PC-3 (cell line): ENCODE measurements at regions not wholly inside any gene's neighbourhood (a gene's known extent, or its start where the extent isn't known, plus 50 kb on each side); places are given as distances from the start of the nearest gene placed in this dataset.

Experiments
- ATAC-seq: fragments of 200-7000 bp; cut with Tn5 transposase; 2 replicates; pipeline ENCODE4 v1.9.1; 2020; ENCODE audit warnings: mild to moderate bottlenecking, moderate library complexity
- BruUV-seq: library from RNA; stranded (reverse); fragments of 400-500 nt; replicated peaks from 2 replicates; lab custom pipeline; 2021; lab: Mats Ljungman, UMichigan
- CTCF ChIA-PET: fragments of 300-600 bp; sonication (Branson Sonifier 250); formaldehyde crosslinking; loops from one replicate; lab custom pipeline; 2022; ENCODE audit warnings: antibody characterized with exemption; lab: Charles Lee
- POLR2A ChIA-PET: fragments of 300-600 bp; sonication (Branson Sonifier 250); formaldehyde crosslinking; loops from one replicate; lab custom pipeline; 2022; ENCODE audit warnings: antibody characterized with exemption; ENCODE audit not compliant: unreplicated experiment; lab: Charles Lee
- DNase-seq: peaks from one replicate; pipeline ENCODE4 v3.0.0-alpha.2; 2015
- H2AFZ ChIP-seq: fragments of 300-600 bp; sonication (generic); 2 replicates; pipeline ENCODE4 v1.6.0; 2016; ENCODE audit warnings: antibody characterized with exemption, low read length
- H3F3A ChIP-seq: fragments of 300-600 bp; sonication (generic); one replicate; pipeline ENCODE4 v1.6.0; 2017; ENCODE audit warnings: antibody characterized with exemption, low read length, control low read depth, mild to moderate bottlenecking; ENCODE audit not compliant: unreplicated experiment
- H3K27ac ChIP-seq: fragments of 300-600 bp; sonication (generic); 2 replicates; pipeline ENCODE4 v1.5.1; 2016; ENCODE audit warnings: mild to moderate bottlenecking, low read length
- H3K27me3 ChIP-seq: fragments of 300-600 bp; sonication (generic); 2 replicates; pipeline ENCODE4 v1.6.1; 2016; ENCODE audit warnings: low read length, mixed read lengths
- H3K36me3 ChIP-seq: fragments of 300-600 bp; sonication (generic); 2 replicates; pipeline ENCODE4 v1.6.1; 2016; ENCODE audit warnings: low read depth, mixed run types, low read length, mixed read lengths
- H3K4me1 ChIP-seq: fragments of 300-600 bp; sonication (generic); 2 replicates; pipeline ENCODE4 v1.5.1; 2016; ENCODE audit warnings: low read length; ENCODE audit not compliant: insufficient read depth
- H3K4me2 ChIP-seq: fragments of 300-600 bp; sonication (generic); 2 replicates; pipeline ENCODE4 v1.6.0; 2016; ENCODE audit warnings: low read length
- H3K4me3 ChIP-seq: fragments of 300-600 bp; sonication (generic); 2 replicates; pipeline ENCODE4 v1.5.1; 2016; ENCODE audit warnings: mild to moderate bottlenecking, low read length, mixed read lengths
- H3K79me2 ChIP-seq: fragments of 300-600 bp; sonication (generic); 2 replicates; pipeline ENCODE4 v1.6.1; 2017; ENCODE audit warnings: low read length, mixed read lengths
- H3K9ac ChIP-seq: fragments of 300-600 bp; sonication (generic); 2 replicates; pipeline ENCODE4 v1.6.0; 2016; ENCODE audit warnings: mild to moderate bottlenecking, low read length
- H3K9me2 ChIP-seq: fragments of 300-600 bp; sonication (generic); replicated peaks from 2 replicates; pipeline ENCODE4 v1.6.1; 2016; ENCODE audit warnings: mixed run types, low read length, mixed read lengths
- H3K9me3 ChIP-seq: fragments of 300-600 bp; sonication (generic); 2 replicates; pipeline ENCODE4 v1.6.1; 2016; ENCODE audit warnings: low read length, mixed read lengths
- H4K20me1 ChIP-seq: fragments of 300-600 bp; sonication (generic); 2 replicates; pipeline ENCODE4 v1.6.1; 2016; ENCODE audit warnings: low read length, mixed read lengths
- CTCF ChIP-seq: fragments of 300-600 bp; sonication (generic); conservative IDR thresholded peaks from 2 replicates; pipeline ENCODE4 v1.5.1; 2017; ENCODE audit warnings: antibody characterized with exemption, low read depth, mild to moderate bottlenecking, low read length
- EZH2 ChIP-seq: fragments of 300-600 bp; sonication (generic); IDR thresholded peaks from one replicate; pipeline ENCODE4 v1.6.1; 2017; ENCODE audit warnings: antibody characterized with exemption, mild to moderate bottlenecking, low read length; ENCODE audit not compliant: unreplicated experiment
- EZH2phosphoT487 ChIP-seq: fragments of 300-600 bp; sonication (generic); IDR thresholded peaks from 2 replicates; pipeline ENCODE4 v1.6.1; 2018; ENCODE audit warnings: mild to moderate bottlenecking, antibody characterized with exemption, low read length, borderline replicate concordance
- intact Hi-C: fragments of 100-400 bp; cut with micrococcal nuclease; formaldehyde crosslinking; loops from 2 replicates; pipeline ENCODE4 v1.9.0; 2023

GRCh38 chr16:63530208-63530607, 1494.0 kb upstream of the CDH8 start:
- ChIA-PET CTCF (no interaction called here), POLR2A (no interaction called here)
- DNase-seq (no peak), ATAC-seq (no peak)
- Histone ChIP-seq H3K9me2 (no peaks in the 10 kb centered on the region), H3K9ac (no peak overlapping the region), H3K79me2 (no peaks in the 10 kb centered on the region), H3K27ac (no peak overlapping the region), H3F3A (no peaks in the 10 kb centered on the region), H3K9me3 (no peaks in the 10 kb centered on the region), H3K4me2 (no peak overlapping the region), H3K36me3 (no peaks in the 10 kb centered on the region), H3K27me3 (no peaks in the 10 kb centered on the region), H3K4me1 (no peaks in the 10 kb centered on the region), H3K4me3 (no peak overlapping the region), H2AFZ (no peak overlapping the region), H4K20me1 (no peaks in the 10 kb centered on the region)
- no TSS peak for BruUV-seq
- intact Hi-C loops = no loop called here
- TF ChIP-seq EZH2phosphoT487 (no peak), EZH2 (no peak), CTCF (no peak; the same call in 1 of the 2 replicates)

- Histone ChIP-seq H3K4me1 (no peaks in the 10 kb centered on the region), H3K9me2 (no peaks in the 10 kb centered on the region), H3K4me2 (no peak overlapping the region), H2AFZ (no peak overlapping the region), H3K79me2 (no peaks in the 10 kb centered on the region), H3K9ac (no peak overlapping the region), H3K27ac (no peak overlapping the region), H3K9me3 (no peaks in the 10 kb centered on the region), H3F3A (no peaks in the 10 kb centered on the region), H3K36me3 (no peaks in the 10 kb centered on the region), H3K27me3 (0 out of 2 replicates have a peak, but pooled peaks cover 3% of the 10 kb centered on the region), H3K4me3 (no peak overlapping the region), H4K20me1 (no peaks in the 10 kb centered on the region)
- ATAC-seq (no peak), DNase-seq (no peak)
- TF ChIP-seq EZH2 (no peak), EZH2phosphoT487 (no peak), CTCF (no peak)
- intact Hi-C loops = no loop called here
- BruUV-seq = no TSS peak
- ChIA-PET POLR2A (no interaction called here), CTCF (no interaction called here)
These were observed 1491.2 kb upstream of the CDH8 start for GRCh38 chr16:63527404-63527803.

- no peak overlapping the region for H2AFZ ChIP-seq
- no peaks in the 10 kb centered on the region for H3K9me3 ChIP-seq
- BruUV-seq = no TSS peak
- CTCF ChIA-PET = no interaction called here
- H3K4me2 ChIP-seq = no peak overlapping the region
- no peak for DNase-seq
- no peaks in the 10 kb centered on the region for H4K20me1 ChIP-seq
- H3K27ac ChIP-seq = no peak overlapping the region
- H3K4me1 ChIP-seq = no peaks in the 10 kb centered on the region
- no peaks in the 10 kb centered on the region for H3F3A ChIP-seq
- H3K36me3 ChIP-seq = no peaks in the 10 kb centered on the region
- POLR2A ChIA-PET = no interaction called here
- ATAC-seq = no peak
- no peaks in the 10 kb centered on the region for H3K9me2 ChIP-seq
- intact Hi-C loops = no loop called here
- H3K9ac ChIP-seq = no peak overlapping the region
- TF ChIP-seq EZH2 = no peak
- TF ChIP-seq CTCF = no peak
- no peak for TF ChIP-seq EZH2phosphoT487
- H3K4me3 ChIP-seq = no peak overlapping the region
- no peaks in the 10 kb centered on the region for H3K79me2 ChIP-seq
- H3K27me3 ChIP-seq = 0 out of 2 replicates have a peak, but pooled peaks cover 1% of the 10 kb centered on the region
These were observed 1480.2 kb upstream of the CDH8 start for GRCh38 chr16:63516394-63516793.
